H9 (cell line): ENCODE measurements at regions not wholly inside any gene's neighbourhood (a gene's known extent, or its start where the extent isn't known, plus 50 kb on each side); places are given as distances from the start of the nearest gene placed in this dataset.

Experiments
- DNase-seq: peaks from one replicate; pipeline ENCODE4 v3.0.0-alpha.2; 2017
- H2AFZ ChIP-seq: one replicate; pipeline ENCODE4 v1.6.1; 2013; ENCODE audit warnings: mild to moderate bottlenecking, low read length, control low read depth, moderate library complexity
- H2AK5ac ChIP-seq: 2 replicates; pipeline ENCODE4 v1.6.1; 2013; ENCODE audit warnings: low read length, control low read depth, mixed read lengths; ENCODE audit not compliant: insufficient read length
- H2BK120ac ChIP-seq: one replicate; pipeline ENCODE4 v1.6.1; 2013; ENCODE audit warnings: low read depth, mild to moderate bottlenecking, low read length, control low read depth, inconsistent platforms; ENCODE audit not compliant: poor library complexity, severe bottlenecking
- H2BK12ac ChIP-seq: 2 replicates; pipeline ENCODE4 v1.6.1; 2013; ENCODE audit warnings: low read length, control low read depth, mixed read lengths, low read depth; ENCODE audit not compliant: insufficient read length
- H2BK15ac ChIP-seq: 2 replicates; pipeline ENCODE4 v1.6.1; 2013; ENCODE audit warnings: low read depth, low read length, control low read depth
- H2BK20ac ChIP-seq: one replicate; pipeline ENCODE4 v1.6.1; 2013; ENCODE audit warnings: low read depth, mild to moderate bottlenecking, low read length, control low read depth, inconsistent platforms; ENCODE audit not compliant: poor library complexity, severe bottlenecking
- H2BK5ac ChIP-seq: 2 replicates; pipeline ENCODE4 v1.6.1; 2013; ENCODE audit warnings: low read length, control low read depth, mixed read lengths; ENCODE audit not compliant: insufficient read length
- H3K14ac ChIP-seq: 2 replicates; pipeline ENCODE4 v1.6.1; 2013; ENCODE audit warnings: low read length, control low read depth; ENCODE audit not compliant: insufficient read depth
- H3K18ac ChIP-seq: 2 replicates; pipeline ENCODE4 v1.6.1; 2013; ENCODE audit warnings: low read depth, mild to moderate bottlenecking, mixed read lengths, low read length, control low read depth; ENCODE audit not compliant: insufficient read length
- H3K23ac ChIP-seq: 2 replicates; pipeline ENCODE4 v1.6.1; 2013; ENCODE audit warnings: low read length, control low read depth, mixed read lengths, low read depth; ENCODE audit not compliant: insufficient read length
- H3K23me2 ChIP-seq: 2 replicates; pipeline ENCODE4 v1.6.1; 2013; ENCODE audit warnings: low read depth, mild to moderate bottlenecking, mixed read lengths, low read length, control low read depth; ENCODE audit not compliant: insufficient read length, poor library complexity, severe bottlenecking
- H3K27ac ChIP-seq: 2 replicates; pipeline ENCODE4 v1.5.1; 2013; ENCODE audit warnings: low read length, control low read depth, mixed read lengths, low read depth; ENCODE audit not compliant: insufficient read length
- H3K27me3 ChIP-seq: 2 replicates; pipeline ENCODE4 v1.6.1; 2013; ENCODE audit warnings: low read length, control low read depth, inconsistent platforms; ENCODE audit not compliant: insufficient read depth
- H3K4ac ChIP-seq: 2 replicates; pipeline ENCODE4 v1.6.1; 2013; ENCODE audit warnings: low read depth, mild to moderate bottlenecking, control low read depth, inconsistent platforms, low read length, moderate library complexity
- H3K4me1 ChIP-seq: 2 replicates; pipeline ENCODE4 v1.6.1; 2013; ENCODE audit warnings: low read length, control low read depth, inconsistent platforms; ENCODE audit not compliant: insufficient read depth
- H3K4me2 ChIP-seq: 2 replicates; pipeline ENCODE4 v1.6.1; 2013; ENCODE audit warnings: low read length, control low read depth, mixed read lengths; ENCODE audit not compliant: insufficient read length, insufficient read depth
- H3K56ac ChIP-seq: 2 replicates; pipeline ENCODE4 v1.6.1; 2013; ENCODE audit warnings: low read depth, mild to moderate bottlenecking, mixed read lengths, low read length, control low read depth; ENCODE audit not compliant: insufficient read length
- H3K79me1 ChIP-seq: 2 replicates; pipeline ENCODE4 v1.6.1; 2013; ENCODE audit warnings: low read depth, mild to moderate bottlenecking, moderate library complexity, low read length, control low read depth, inconsistent platforms; ENCODE audit not compliant: insufficient read depth, poor library complexity, severe bottlenecking
- H3K79me2 ChIP-seq: 2 replicates; pipeline ENCODE4 v1.6.1; 2013; ENCODE audit warnings: low read length, control low read depth, inconsistent platforms; ENCODE audit not compliant: insufficient read depth
- H3K9ac ChIP-seq: 2 replicates; pipeline ENCODE4 v1.6.1; 2013; ENCODE audit warnings: low read length, control low read depth, mixed read lengths; ENCODE audit not compliant: insufficient read length; ENCODE audit errors: extremely low read depth
- H3K9me3 ChIP-seq: one replicate; pipeline ENCODE4 v1.6.1; 2013; ENCODE audit warnings: low read depth, low read length, inconsistent platforms; ENCODE audit not compliant: control insufficient read depth
- H3T11ph ChIP-seq: one replicate; pipeline ENCODE4 v1.6.1; 2013; ENCODE audit warnings: mild to moderate bottlenecking, low read length, control low read depth, inconsistent platforms
- H4K20me1 ChIP-seq: one replicate; pipeline ENCODE4 v1.6.1; 2013; ENCODE audit not compliant: control insufficient read depth, insufficient read length, insufficient read depth
- H4K5ac ChIP-seq: 2 replicates; pipeline ENCODE4 v1.6.1; 2013; ENCODE audit warnings: low read depth, mild to moderate bottlenecking, mixed read lengths, low read length, control low read depth; ENCODE audit not compliant: insufficient read length
- H4K8ac ChIP-seq: replicated peaks from 2 replicates; pipeline ENCODE4 v1.6.1; 2013; ENCODE audit warnings: low read length, control low read depth, mixed read lengths, low read depth; ENCODE audit not compliant: insufficient read length
- H4K91ac ChIP-seq: 2 replicates; pipeline ENCODE4 v1.6.1; 2013; ENCODE audit warnings: low read depth, mild to moderate bottlenecking, moderate library complexity, mixed read lengths, low read length, control low read depth; ENCODE audit not compliant: insufficient read length
- H3K27ac Mint-ChIP-seq, 3 experiments: 2 replicates in 2 of 3; 3 replicates in 1 of 3; pipeline ENCODE4 v1.8.0; 2020 to 2021; ENCODE audit warnings: mixed read lengths in 3 of 3, mild to moderate bottlenecking in 1 of 3, moderate library complexity in 1 of 3
- H3K27me3 Mint-ChIP-seq: 2 replicates; pipeline ENCODE4 v1.8.0; 2021; ENCODE audit warnings: low read depth, mild to moderate bottlenecking, moderate library complexity, mixed read lengths
- H3K36me3 Mint-ChIP-seq, 3 experiments: 2 replicates in 2 of 3; 3 replicates in 1 of 3; pipeline ENCODE4 v1.8.0; 2020 to 2021; ENCODE audit warnings: low read depth in 3 of 3, mixed read lengths in 3 of 3; ENCODE audit not compliant: insufficient read depth in 1 of 3
- H3K4me1 Mint-ChIP-seq, 2 experiments: 2 replicates each; pipeline ENCODE4 v1.8.0; 2020; ENCODE audit warnings: mixed read lengths in 2 of 2
- H3K4me3 Mint-ChIP-seq, 2 experiments: 2 replicates in 1 of 2; 3 replicates in 1 of 2; pipeline ENCODE4 v1.8.0; 2020 to 2021; ENCODE audit warnings: mild to moderate bottlenecking in 2 of 2, mixed read lengths in 2 of 2, moderate library complexity in 1 of 2
- H3K9me3 Mint-ChIP-seq, 2 experiments: 2 replicates in 1 of 2; 3 replicates in 1 of 2; pipeline ENCODE4 v1.8.0; 2020; ENCODE audit warnings: mild to moderate bottlenecking in 2 of 2, mixed read lengths in 2 of 2, moderate library complexity in 1 of 2
- CTCF ChIP-seq: fragments of 200-600 bp; sonication (generic); conservative IDR thresholded peaks from 3 replicates; pipeline ENCODE4 v1.8.0; 2021; ENCODE audit warnings: antibody characterized with exemption, mild to moderate bottlenecking
- WGBS: extraction: QIAGEN DNeasy Blood & Tissue Kit; methylation state at CpG from one replicate; pipeline ENCODE4 v1.1.7; 2013; ENCODE audit warnings: missing lambda C conversion rate, low lambda C conversion rate, mixed read lengths; ENCODE audit not compliant: insufficient read length; ENCODE audit errors: extremely low coverage; 5-methylcytosine and 5-hydroxymethylcytosine counted together

GRCh38 chr4:177826973-177827372, 384.7 kb upstream of the AGA start:
- no peak overlapping the region for H3K23ac ChIP-seq
- no peaks in the 10 kb centered on the region for H3K27me3 Mint-ChIP-seq
- TF ChIP-seq CTCF = no peak

More at GRCh38 chr4:177826973-177827372, 384.7 kb upstream of the AGA start:
- Histone ChIP-seq H2BK20ac (no peak overlapping the region), H3K18ac (no peak overlapping the region), H2AK5ac (no peak overlapping the region), H3K9ac (no peak overlapping the region), H2BK15ac (no peak overlapping the region), H4K5ac (no peak overlapping the region), H3K27me3 (no peaks in the 10 kb centered on the region), H3K14ac (no peak overlapping the region), H4K20me1 (no peaks in the 10 kb centered on the region), H3K4me2 (no peak overlapping the region), H4K91ac (no peak overlapping the region), H3T11ph (no peak overlapping the region), H3K4me1 (no peaks in the 10 kb centered on the region), H4K8ac (no peak overlapping the region), H3K9me3 (no peaks in the 10 kb centered on the region), H3K56ac (no peak overlapping the region), H3K79me1 (no peaks in the 10 kb centered on the region), H3K23me2 (no peaks in the 10 kb centered on the region), H3K27ac (no peak overlapping the region), H2BK120ac (no peak overlapping the region), H2BK12ac (no peak overlapping the region), H3K79me2 (no peaks in the 10 kb centered on the region), H2AFZ (no peak overlapping the region), H2BK5ac (no peak overlapping the region), H3K4ac (no peak overlapping the region)
- Mint-ChIP-seq H3K36me3 (peaks cover 7 to 18% (median 12%) of the 10 kb centered on the region in 3 experiments), H3K27ac (peak overlapping the region in 1 of 3 experiments; percentile 86; a peak in 2 of 7 replicates), H3K4me3 (no peak overlapping the region), H3K9me3 (peaks cover 8 to 17% of the 10 kb centered on the region in 2 experiments; a peak in 4 of 5 replicates), H3K4me1 (no peaks in the 10 kb centered on the region)
- DNase-seq = no peak
- no CpG with 5 or more reads among the region's 1 CpG for WGBS
